NCI-H187 treated with DMSO at 0.1 percent for 48 hours (cell line): ENCODE measurements at regions not wholly inside any gene's neighbourhood (a gene's known extent, or its start where the extent isn't known, plus 50 kb on each side); places are given as distances from the start of the nearest gene placed in this dataset.
"Not testable (repeated sequence)": the region's sequence is repeated elsewhere in the genome, so short reads cannot be mapped to it uniquely, and the experiment has no call there.

Experiments
- DNase-seq: peaks from one replicate; lab custom pipeline; 2025; lab: John Stamatoyannopoulos, UW

DNA sequence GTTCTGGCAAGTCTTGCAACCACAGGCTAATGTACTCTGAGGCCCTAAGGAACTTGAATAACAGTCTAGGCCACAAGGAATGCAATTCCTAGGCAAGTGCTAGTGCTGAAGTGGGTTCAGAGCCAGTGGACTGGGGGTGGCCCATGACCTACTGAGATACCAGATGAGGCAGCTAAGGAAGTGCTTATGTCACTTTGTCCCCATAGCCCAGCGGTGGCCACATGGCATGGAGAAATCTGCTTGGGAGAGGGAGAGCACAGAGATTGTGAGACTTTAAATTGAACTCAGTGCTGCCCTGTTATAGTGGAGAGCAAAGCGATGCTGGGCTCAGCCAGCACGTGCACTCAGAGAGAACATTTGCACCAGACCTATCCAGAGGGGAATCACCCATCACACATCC is 629.5 kb downstream of the JRKL start:
- DNase-seq = no peak

DNA sequence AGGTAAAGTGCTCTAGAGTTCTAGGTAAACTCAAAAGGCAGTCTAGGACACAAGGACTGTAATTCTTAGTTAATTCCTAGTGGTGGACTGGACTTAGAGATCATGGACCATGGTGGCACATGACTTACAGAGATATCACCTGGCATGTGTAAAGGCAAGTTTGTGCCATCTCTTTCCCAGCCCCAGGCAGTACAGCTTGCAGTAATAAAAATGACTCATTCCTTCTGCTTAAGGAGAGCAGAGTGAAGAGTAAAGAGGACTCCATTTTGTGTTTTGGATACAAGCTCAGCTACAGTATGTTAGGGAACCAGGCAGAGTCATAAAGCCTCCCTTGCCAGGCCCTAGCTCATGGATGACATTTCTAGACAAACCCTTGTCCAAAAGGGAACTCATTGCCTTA is 629.9 kb downstream of the JRKL start:
- DNase-seq = no peak

DNA sequence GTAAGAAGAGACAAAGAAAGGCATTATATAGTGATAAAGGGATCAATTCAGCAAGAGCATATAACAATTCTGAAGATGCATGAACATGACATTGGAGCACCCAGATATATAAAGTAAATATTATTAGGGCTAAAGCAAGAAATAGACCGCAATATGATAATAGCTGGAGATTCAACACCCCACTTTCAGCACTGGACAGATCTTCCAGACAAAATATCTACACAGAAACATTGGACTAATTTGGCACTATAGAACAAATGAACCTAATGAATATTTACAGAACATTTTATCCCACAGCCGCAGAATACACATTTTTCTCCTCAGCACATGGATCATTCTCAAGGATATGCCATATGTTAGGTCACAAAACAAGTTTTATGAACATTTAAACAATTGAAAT is 633.1 kb downstream of the JRKL start:
- no peak for DNase-seq

DNA sequence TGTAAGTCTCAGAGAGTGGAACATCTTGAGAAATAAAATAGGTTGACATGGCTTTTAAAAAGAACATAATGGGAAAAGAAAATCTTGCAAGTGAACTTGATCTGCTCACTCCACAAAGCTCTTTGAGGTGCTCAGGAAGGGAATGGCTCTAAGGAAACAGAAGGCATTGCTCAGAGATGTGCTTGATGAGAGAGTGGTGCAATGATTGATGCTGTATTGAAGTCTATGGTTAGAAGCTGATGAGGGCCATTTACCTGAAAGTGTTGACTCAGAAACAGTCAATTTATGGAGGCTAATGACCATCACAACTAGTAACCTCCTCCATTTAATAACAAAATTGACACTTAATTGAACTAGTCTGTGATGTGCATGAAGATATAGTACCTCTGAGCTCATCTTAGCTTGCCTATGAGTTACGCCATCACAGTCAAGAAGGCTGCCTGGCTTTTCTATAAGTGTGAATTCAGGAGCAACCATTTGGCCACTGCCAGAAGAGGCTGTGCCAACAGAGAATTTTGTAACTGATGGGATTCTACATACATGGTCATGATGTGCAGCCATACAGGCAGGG is 639.1 kb downstream of the JRKL start:
- no peak for DNase-seq

DNA sequence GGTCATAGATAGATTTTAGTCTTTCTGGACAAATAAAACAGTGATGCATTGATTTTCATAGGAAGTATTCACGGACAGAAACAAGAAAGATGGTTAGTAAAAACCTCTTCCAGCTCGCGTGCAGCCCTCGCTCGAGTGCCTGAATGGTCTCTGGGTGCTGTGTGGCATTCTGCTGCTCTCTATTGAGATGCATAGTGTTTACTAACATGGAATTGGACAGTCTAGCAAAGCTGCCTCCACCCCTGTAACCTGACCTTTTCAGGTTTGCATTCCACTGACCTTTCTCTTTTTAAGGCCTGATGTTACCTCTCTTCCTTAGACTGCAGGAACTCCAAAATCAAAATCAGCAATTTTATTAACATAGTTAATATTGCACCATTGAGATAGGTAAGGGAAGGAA is 643.4 kb downstream of the JRKL start:
- no peak for DNase-seq

DNA sequence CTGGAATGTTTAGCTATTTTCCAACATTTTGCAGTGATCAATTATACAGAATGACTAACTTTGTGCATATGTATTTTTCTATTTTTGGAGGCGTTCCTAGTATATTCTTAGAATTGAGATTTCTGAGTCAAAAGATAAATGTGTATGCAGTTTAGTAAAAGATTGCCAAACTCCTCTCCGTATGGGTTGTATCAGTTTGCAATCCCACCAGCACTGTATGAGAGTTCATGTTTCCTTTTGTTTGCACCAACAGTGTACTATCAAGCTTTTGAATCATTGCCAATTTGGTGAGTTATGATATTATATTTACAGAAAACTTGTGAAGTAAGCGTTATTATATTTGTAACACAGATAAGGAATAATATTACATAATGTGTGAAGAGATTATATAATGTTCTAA is 658.7 kb downstream of the JRKL start:
- DNase-seq = no peak

DNA sequence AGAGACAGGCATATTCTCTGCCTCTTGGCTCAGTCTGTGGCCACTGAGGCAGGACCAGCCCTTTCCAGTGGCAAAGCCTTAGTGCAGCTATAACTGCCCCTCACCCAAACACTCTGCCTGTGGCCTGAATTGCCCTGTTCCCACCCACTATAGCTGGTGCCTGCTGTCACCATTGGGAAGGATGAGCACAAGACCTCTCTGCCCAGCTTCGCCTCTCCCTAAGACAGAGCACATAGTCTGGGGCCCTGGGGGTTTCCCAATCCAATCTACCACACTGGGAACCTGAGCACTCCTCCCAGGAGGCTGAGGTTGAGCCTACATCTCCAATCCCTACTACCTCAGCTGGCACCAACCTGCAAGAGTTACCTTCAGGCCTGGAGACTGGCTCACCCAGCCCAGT is 670.4 kb downstream of the JRKL start:
- no peak for DNase-seq

DNA sequence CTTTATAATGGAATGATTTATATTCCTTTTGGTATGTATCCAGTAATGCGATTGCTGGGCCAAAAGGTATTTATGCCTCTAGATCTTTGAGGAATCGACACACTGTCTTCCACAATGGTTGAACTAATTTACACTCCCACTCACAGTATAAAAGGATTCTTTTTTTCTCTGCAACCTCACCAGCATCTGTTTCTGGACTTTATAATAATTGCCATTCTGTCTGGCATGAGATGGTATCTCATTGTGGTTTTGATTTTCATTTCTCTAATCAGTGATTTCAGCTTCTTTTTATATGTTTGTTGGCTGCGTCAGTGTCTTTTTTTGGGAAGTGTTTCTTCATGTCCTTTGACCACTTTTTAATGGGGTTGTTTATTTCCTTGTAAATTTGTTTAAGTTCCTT is 679.3 kb downstream of the JRKL start:
- no peak for DNase-seq

DNA sequence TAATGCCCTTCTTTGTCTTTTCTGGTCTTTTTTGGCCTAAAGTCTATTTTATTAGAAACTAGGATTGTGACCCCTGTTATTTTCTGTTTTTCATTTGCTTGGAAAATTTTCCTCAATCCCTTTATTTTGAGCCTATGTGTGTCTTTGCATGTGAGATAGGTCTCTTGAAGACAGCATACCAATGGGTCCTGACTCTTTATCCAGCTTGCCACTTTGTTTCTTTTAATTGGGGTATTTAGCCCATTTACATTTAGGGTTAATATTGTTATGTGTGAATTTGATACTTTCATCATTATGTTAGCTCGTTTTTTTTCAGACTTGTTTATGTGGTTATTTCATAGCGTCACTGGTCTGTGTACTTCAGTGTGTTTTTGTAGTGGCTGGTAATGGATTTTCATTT is 682.6 kb downstream of the JRKL start:
- no peak for DNase-seq

DNA sequence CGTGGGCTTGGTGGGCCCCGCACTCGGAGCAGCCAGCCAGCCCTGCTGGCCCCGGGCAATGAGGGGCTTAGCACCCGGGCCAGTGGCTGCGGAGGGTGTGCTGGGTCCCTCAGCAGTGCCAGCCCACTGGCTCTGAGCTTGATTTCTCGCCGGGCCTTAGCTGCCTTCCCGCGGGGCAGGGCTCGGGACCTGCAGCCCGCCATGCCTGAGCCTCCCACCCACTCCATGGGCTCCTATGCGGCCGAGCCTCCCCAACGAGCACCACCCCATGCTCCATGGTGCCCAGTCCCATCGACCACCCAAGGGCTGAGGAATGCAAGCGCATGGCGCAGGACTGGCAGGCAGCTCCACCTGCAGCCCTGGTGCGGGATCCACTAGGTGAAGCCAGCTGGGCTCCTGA is 686.9 kb downstream of the JRKL start:
- not testable (repeated sequence) for DNase-seq

DNA sequence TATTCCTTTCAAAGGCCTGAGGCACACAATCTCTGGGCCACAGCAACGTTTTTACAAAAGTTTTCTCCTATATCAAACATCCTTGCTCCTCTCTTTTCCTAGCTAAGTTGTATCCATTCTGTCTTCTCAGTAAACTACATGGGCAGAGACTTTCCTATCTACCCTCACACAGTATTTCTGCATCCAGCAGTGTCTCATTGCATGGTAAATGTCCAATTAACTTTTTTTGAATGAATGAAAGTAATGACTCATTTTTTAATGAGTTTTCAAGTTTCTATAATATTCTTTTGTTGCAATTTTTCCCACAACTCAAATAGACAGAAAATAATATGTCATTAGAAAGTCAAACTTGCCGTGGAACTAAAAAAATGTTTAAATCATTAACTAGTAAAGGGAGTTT is 688.6 kb downstream of the JRKL start:
- DNase-seq = no peak

DNA sequence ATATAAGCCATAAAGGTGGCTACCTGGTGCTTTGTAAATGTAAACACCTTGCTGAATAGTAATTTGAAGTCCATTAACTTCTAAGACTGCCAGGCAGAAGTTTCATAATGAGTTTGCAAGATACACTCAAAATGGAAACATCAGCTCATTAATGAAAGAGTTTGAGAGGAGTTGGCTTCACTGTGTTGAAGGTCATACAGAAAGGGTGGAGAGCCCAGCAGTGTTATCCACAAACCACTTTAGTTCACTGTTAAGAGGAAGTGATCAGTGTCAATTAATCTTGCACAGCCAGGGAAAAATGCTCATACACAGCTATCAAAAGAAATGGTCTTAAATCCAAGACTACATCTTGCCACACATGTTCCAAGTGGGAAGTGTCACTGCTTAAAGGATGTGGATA is 689.4 kb downstream of the JRKL start:
- DNase-seq = no peak

DNA sequence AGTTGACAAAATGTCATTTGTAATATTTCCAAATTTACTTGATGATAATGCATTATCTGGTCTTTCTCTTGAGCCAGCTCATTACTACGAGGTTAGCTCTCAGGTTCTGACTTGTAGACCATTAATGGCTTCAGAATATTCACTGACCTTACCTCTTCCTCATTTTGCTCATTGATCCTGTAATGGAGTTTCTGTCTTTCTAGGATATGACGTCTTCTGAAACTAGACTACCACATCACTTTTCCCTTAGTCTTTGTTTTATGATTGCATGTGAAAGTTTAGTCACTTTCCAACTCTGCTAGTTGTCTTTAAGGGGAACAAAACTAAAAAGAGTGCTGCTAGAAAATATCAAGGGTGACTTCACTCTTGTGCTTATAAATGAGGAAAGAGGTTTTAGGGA is 697.6 kb downstream of the JRKL start:
- no peak for DNase-seq

DNA sequence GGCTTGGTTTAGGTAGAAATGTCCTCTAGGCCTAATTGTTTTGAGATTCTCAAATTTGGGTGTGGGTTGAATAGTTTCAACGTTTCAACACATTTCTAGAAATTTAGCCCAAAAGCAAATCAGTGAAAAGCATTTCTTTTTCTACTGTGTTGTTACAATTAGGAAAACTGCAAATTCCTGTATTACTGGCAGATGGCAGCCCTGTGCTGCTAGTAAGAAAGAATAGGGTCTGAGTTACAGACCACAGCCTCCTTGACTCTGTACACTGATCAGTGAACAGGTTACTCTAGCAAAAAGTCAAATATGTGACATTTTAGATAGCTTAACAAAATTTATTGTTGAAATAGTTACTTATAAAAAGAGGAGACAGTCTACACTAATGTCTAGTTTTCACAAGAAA is 703.0 kb downstream of the JRKL start:
- no peak for DNase-seq

DNA sequence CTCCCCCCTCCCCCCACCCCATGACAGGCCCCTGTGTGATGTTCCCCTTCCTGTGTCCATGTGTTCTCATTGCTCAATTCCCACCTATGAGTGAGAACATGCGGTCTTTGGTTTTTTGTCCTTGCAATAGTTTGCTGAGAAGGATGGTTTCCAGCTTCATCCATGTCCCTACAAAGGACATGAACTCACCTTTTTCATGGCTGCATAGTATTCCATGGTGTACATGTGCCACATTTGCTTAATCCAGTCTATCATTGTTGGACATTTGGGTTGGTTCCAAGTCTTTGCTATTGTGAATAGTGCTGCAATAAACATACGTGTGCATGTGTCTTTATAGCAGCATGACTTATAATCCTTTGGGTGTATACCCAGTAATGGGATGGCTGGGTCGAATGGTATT is 712.4 kb downstream of the JRKL start:
- DNase-seq = not testable (repeated sequence)

DNA sequence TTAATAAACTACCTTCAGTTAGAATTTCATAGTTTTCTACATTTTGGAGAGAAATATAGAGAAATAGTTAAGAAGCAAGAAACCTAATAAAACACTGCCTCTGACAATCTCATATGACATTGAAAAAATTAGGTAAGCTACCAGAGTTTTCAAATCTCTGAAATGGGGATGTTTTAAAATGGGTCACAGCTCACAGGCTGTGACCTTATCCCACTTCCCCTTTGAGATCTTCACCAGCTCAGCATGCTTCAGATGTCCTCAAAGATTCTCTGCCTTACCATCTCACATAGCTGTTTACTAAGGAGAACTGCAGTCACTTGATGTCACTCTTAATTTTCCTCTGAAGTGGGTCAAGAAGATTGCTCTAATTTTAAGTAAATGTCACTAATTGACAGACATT is 717.8 kb downstream of the JRKL start:
- DNase-seq = no peak

DNA sequence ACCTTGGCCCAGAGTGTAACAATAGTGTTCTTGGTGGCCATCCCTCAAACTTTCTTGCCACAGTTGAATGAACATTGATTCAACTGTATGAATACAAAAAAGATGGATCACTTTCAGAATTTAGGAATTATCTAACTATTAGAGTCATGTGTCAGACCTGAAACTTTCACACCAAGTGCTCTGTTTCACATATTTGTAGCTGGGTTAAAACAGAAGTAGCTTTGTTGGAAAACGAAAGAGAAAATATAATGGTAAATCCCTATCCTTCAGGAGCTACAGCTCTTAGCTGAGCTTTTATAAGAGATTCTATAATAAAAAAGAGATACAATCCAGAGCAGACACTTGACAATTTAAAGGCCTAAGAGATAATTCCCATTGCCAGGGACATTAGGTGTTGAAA is 719.3 kb downstream of the JRKL start:
- no peak for DNase-seq

DNA sequence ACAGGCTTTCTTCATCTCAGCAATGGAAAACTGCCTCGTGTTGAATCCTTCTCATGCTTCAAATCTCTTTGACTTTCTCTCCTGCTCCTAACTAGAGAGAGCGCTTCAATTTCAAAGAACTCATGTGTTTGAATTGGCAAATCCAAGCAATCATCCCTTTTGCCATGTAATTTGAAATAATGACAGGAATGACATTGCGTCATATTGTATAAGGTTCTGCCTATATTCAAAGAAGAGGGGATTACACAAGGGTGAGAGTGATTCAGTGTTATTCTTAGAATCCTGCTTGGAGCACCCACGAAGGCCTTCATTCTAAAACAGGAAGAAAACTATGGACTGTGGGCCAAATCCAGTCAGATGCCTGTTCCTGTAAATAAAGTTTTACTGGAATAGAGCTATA is 720.6 kb downstream of the JRKL start:
- no peak for DNase-seq

DNA sequence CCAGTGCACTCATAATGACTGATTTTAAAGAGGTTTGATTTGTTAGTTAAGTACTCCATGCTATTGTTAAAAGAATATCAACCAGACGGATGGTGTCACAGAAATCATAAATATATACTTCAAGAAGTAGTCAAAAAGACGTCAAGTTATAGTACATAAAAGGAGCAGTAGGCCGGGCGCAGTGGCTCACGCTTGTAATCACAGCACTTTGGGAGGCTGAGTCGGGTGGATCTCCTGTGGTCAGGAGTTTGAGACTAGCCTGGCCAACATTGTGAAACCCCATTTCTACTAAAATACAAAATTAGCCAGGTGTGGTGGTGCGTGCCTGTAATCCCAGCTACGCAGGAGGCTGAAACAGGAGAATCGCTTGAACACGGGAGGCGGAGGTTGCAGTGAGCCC is 721.7 kb downstream of the JRKL start:
- no peak for DNase-seq

DNA sequence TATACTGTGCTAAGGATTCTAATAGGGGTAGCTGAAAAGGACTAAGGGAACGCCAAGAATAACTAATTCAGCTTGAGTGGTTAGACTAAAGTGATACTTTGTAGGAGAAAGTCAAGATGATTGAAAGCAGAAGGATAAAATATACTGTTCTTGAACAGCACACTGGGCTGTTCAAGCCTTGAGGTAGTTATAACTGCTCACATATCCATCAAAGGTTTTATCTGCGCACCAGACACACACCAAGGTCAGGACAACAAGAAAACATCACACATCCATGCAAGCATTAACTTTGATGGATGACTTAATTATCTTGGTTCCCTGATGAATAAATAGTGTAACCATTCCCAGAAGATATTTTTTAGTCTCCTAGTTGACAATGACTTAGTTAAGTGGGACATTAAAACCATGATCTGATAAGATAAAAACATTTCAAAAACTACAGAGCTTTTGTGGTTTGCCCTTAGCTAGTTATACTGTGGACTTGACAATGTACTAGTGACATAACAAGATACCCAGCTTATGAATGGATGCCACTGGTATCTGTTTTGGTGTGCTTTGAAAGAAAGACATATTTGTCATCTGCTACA is 728.9 kb downstream of the JRKL start:
- no peak for DNase-seq

DNA sequence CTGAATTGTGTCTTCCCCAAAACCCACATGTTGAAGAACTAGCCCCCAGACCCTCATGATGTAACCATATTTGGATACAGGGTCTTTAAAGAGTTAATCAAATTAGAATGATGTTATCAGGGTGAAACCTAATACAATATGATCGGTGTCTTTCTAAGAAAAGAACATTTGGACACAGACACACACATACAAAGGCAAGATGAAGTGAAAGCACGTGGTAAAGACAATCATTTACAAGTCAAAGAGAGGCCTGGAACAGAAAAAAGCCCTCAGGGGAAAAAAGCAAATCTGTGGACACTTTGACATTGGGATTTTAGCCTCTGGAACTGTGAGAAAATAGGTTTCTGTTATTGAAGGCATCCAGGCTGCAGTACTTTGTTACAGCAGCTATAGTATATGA is 733.4 kb downstream of the JRKL start:
- DNase-seq = no peak

DNA sequence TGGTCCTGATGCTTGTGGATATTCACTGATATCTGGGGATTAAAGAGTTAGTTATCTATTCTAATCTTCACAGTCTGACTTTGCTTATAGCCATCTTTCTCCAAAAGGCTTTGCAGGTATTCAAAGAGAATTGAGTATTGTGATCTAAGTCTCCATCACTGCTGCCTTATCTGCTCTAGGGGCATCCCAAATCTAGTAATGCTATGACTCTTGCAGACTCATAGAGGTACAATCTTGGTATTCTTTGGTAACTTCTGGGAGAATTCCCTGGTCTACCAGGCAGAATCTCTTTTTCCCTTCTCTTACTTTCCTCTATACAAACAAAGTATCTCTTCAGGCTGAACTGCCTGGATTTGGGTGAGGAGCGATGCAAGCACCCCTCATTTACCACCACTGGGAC is 746.3 kb downstream of the JRKL start:
- DNase-seq = no peak

DNA sequence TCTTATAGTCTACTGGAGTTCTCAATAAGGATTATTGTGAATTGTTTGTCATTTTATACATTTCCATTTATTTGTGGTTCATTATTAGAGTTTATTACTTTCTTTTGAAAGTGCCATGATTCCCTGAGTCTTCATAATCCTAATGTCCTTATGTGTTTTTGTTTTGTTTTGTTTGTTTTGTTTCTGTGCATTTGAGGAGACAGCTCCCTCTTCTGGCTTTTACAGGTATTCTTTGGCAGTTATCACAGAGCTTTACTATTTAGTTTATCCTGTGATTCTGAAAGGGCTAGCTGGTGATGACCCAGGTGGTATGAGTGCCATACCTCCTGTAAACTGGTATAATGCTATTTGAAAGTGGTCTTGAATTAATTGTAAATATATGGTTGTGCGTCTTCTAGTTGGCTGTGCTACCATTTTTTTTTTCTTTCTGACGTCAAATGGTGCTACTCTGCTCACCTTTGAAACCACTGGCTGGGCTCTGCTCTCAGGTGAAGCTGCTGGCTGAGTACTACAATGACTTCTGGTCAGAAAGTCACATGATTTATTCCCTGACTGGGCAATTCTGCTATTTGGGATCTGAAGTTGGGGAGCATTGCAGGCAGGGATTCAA is 751.2 kb downstream of the JRKL start:
- no peak for DNase-seq

DNA sequence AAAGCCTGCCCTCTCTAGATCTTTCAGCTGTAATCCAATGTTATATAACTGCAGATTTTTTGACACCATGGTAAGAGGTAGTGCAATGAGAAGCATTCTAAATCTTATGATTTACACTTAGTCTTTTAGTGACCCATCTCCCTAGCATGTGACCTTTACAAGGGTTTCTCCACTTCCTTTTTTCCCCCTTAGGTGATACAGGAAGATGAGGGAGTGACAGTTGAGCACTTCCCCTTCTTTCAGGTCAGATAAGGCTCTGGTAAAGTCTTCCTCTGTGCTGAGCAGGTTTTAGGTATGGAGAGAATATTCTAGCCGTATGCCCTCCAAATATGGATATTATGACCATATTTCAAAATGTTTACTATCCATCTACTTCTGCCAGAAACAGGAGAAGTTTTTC is 753.6 kb downstream of the JRKL start:
- no peak for DNase-seq
